Hepatocyte (in vitro differentiated cells): ENCODE measurements at regions not wholly inside any gene's neighbourhood (a gene's known extent, or its start where the extent isn't known, plus 50 kb on each side); places are given as distances from the start of the nearest gene placed in this dataset.

ENCODE experiments used
- EZH2 ChIP-seq: fragments of 200-600 bp; sonication (generic); IDR thresholded peaks from 2 replicates; pipeline ENCODE4 v1.6.1; 2016; ENCODE audit warnings: antibody characterized with exemption, mild to moderate bottlenecking, borderline replicate concordance
- TF ChIP-seq, protein P1 (sequence below): fragments of 200-600 bp; sonication (generic); IDR thresholded peaks from 2 replicates; pipeline ENCODE4 v1.5.1; 2016; ENCODE audit warnings: antibody characterized with exemption, mild to moderate bottlenecking; ENCODE audit not compliant: poor library complexity

GRCh38 chr5:54795284-54795683 lies 190.1 kb downstream of the ESM1 start:
- TF ChIP-seq, protein P1, sequence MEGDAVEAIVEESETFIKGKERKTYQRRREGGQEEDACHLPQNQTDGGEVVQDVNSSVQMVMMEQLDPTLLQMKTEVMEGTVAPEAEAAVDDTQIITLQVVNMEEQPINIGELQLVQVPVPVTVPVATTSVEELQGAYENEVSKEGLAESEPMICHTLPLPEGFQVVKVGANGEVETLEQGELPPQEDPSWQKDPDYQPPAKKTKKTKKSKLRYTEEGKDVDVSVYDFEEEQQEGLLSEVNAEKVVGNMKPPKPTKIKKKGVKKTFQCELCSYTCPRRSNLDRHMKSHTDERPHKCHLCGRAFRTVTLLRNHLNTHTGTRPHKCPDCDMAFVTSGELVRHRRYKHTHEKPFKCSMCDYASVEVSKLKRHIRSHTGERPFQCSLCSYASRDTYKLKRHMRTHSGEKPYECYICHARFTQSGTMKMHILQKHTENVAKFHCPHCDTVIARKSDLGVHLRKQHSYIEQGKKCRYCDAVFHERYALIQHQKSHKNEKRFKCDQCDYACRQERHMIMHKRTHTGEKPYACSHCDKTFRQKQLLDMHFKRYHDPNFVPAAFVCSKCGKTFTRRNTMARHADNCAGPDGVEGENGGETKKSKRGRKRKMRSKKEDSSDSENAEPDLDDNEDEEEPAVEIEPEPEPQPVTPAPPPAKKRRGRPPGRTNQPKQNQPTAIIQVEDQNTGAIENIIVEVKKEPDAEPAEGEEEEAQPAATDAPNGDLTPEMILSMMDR = no peak
- no peak for TF ChIP-seq EZH2
